ENCODE measurements at regions not wholly inside any gene's neighbourhood (a gene's known extent, or its start where the extent isn't known, plus 50 kb on each side); places are given as distances from the start of the nearest gene placed in this dataset.

GRCh38 chr10:130560116-130560515 is 423.9 kb downstream of the GLRX3 start:
- ATAC-seq (replicated peaks in 6 of 8), result no peak
- Histone ChIP-seq H3K27ac (no peak overlapping the region), H3K4me3 (no peak overlapping the region), H3K4me1 (replicated peaks in 1 of 2) (no peaks in the 10 kb centered on the region)
- 8 to 89% (median 76%) methylated on average over 2 to 10 of the region's 12 CpGs; no CpG with 5 or more reads in 1 of the 10 experiments for WGBS, 10 experiments
- in situ Hi-C loops (cut with MboI; ENCODE audit: low pct_unique_long_range_greater_than_20kb in 2 of 9, low sequenced_read_pairs in 9 of 9, unreplicated experiment in 9 of 9), result no loop called here

- in situ Hi-C loops (cut with MboI; ENCODE audit: low pct_unique_long_range_greater_than_20kb in 2 of 9, low sequenced_read_pairs in 9 of 9, unreplicated experiment in 9 of 9), result no loop called here
- Histone ChIP-seq H3K4me3 (no peak overlapping the region), H3K4me1 (replicated peaks in 1 of 2) (no peaks in the 10 kb centered on the region), H3K27ac (no peak overlapping the region)
- no peak for ATAC-seq (replicated peaks in 6 of 8)
- WGBS, 10 experiments, result 0 to 80% (median 50%) methylated on average over 1 to 6 of the region's 8 CpGs; no CpG with 5 or more reads in 5 of the 10 experiments
Observed at GRCh38 chr10:130560573-130560972, 424.4 kb downstream of the GLRX3 start.

- ATAC-seq (replicated peaks in 6 of 8), result no peak
- Histone ChIP-seq H3K4me3 (no peak overlapping the region), H3K27ac (no peak overlapping the region), H3K4me1 (replicated peaks in 1 of 2) (no peaks in the 10 kb centered on the region)
- in situ Hi-C loops (cut with MboI; ENCODE audit: low pct_unique_long_range_greater_than_20kb in 2 of 9, low sequenced_read_pairs in 9 of 9, unreplicated experiment in 9 of 9), result no loop called here
- 0 to 71% (median 20%) methylated on average over 1 of the region's 1 CpG; no CpG with 5 or more reads in 7 of the 10 experiments for WGBS, 10 experiments
Observed at GRCh38 chr10:130561681-130562080, 425.5 kb downstream of the GLRX3 start.

GRCh38 chr10:130567011-130567410 is 430.8 kb downstream of the GLRX3 start:
- H3K4me3 ChIP-seq, result no peak overlapping the region
- H3K4me1 ChIP-seq (replicated peaks in 1 of 2), result no peaks in the 10 kb centered on the region
- WGBS, 10 experiments, result 0 to 100% (median 71%) methylated on average over 1 to 8 of the region's 12 CpGs; no CpG with 5 or more reads in 2 of the 10 experiments
- in situ Hi-C loops (cut with MboI; ENCODE audit: low pct_unique_long_range_greater_than_20kb in 2 of 9, low sequenced_read_pairs in 9 of 9, unreplicated experiment in 9 of 9), result no loop called here
- H3K27ac ChIP-seq, result no peak overlapping the region
- no peak for ATAC-seq (replicated peaks in 6 of 8)

GRCh38 chr10:130567436-130567835 is 431.2 kb downstream of the GLRX3 start:
- no peak overlapping the region for H3K4me3 ChIP-seq
- no peaks in the 10 kb centered on the region for H3K4me1 ChIP-seq (replicated peaks in 1 of 2)
- in situ Hi-C loops (cut with MboI; ENCODE audit: low pct_unique_long_range_greater_than_20kb in 2 of 9, low sequenced_read_pairs in 9 of 9, unreplicated experiment in 9 of 9), result no loop called here
- no peak overlapping the region for H3K27ac ChIP-seq
- WGBS, 10 experiments, result 37 to 100% (median 84%) methylated on average over 2 to 15 of the region's 31 CpGs; no CpG with 5 or more reads in 2 of the 10 experiments
- no peak for ATAC-seq (replicated peaks in 6 of 8)

GRCh38 chr10:130568246-130568645 is 432.1 kb downstream of the GLRX3 start:
- no peak overlapping the region for H3K27ac ChIP-seq
- no peak overlapping the region for H3K4me3 ChIP-seq
- in situ Hi-C loops (cut with MboI; ENCODE audit: low pct_unique_long_range_greater_than_20kb in 2 of 9, low sequenced_read_pairs in 9 of 9, unreplicated experiment in 9 of 9), result no loop called here
- WGBS, 10 experiments, result 16 to 100% (median 64%) methylated on average over 1 to 17 of the region's 18 CpGs; no CpG with 5 or more reads in 2 of the 10 experiments
- no peak for ATAC-seq (replicated peaks in 6 of 8)
- no peaks in the 10 kb centered on the region for H3K4me1 ChIP-seq (replicated peaks in 1 of 2)

GRCh38 chr10:130570074-130570473 is 433.9 kb downstream of the GLRX3 start:
- ATAC-seq (replicated peaks in 6 of 8), result no peak
- no peak overlapping the region for H3K4me3 ChIP-seq
- in situ Hi-C loops (cut with MboI; ENCODE audit: low pct_unique_long_range_greater_than_20kb in 2 of 9, low sequenced_read_pairs in 9 of 9, unreplicated experiment in 9 of 9), result no loop called here
- no peak overlapping the region for H3K27ac ChIP-seq
- no peaks in the 10 kb centered on the region for H3K4me1 ChIP-seq (replicated peaks in 1 of 2)
- 14 to 71% (median 52%) methylated on average over 1 to 6 of the region's 7 CpGs; no CpG with 5 or more reads in 4 of the 10 experiments for WGBS, 10 experiments

- in situ Hi-C loops (cut with MboI; ENCODE audit: low pct_unique_long_range_greater_than_20kb in 2 of 9, low sequenced_read_pairs in 9 of 9, unreplicated experiment in 9 of 9), result no loop called here
- Histone ChIP-seq H3K27ac (no peak overlapping the region), H3K4me3 (no peak overlapping the region), H3K4me1 (replicated peaks in 1 of 2) (no peaks in the 10 kb centered on the region)
- 10 to 85% (median 67%) methylated on average over 1 to 9 of the region's 9 CpGs; no CpG with 5 or more reads in 2 of the 10 experiments for WGBS, 10 experiments
- no peak for ATAC-seq (replicated peaks in 6 of 8)
Observed at GRCh38 chr10:130571674-130572073, 435.5 kb downstream of the GLRX3 start.

- no peak overlapping the region for H3K27ac ChIP-seq
- no peak overlapping the region for H3K4me3 ChIP-seq
Observed at GRCh38 chr10:130573446-130573845, 437.3 kb downstream of the GLRX3 start.

GRCh38 chr10:130575756-130576285 is 439.6 kb downstream of the GLRX3 start:
- in situ Hi-C loops (cut with MboI; ENCODE audit: low pct_unique_long_range_greater_than_20kb in 2 of 9, low sequenced_read_pairs in 9 of 9, unreplicated experiment in 9 of 9), result no loop called here
- 0 to 81% (median 38%) methylated on average over 1 to 5 of the region's 7 CpGs; no CpG with 5 or more reads in 3 of the 10 experiments for WGBS, 10 experiments
- no peak for ATAC-seq (replicated peaks in 6 of 8)

More at GRCh38 chr10:130573446-130573845, 437.3 kb downstream of the GLRX3 start:
- in situ Hi-C loops (cut with MboI; ENCODE audit: low pct_unique_long_range_greater_than_20kb in 2 of 9, low sequenced_read_pairs in 9 of 9, unreplicated experiment in 9 of 9), result no loop called here
- no peak for ATAC-seq (replicated peaks in 6 of 8)
- 0 to 85% (median 35%) methylated on average over 1 to 6 of the region's 6 CpGs; no CpG with 5 or more reads in 2 of the 10 experiments for WGBS, 10 experiments
- H3K4me1 ChIP-seq (replicated peaks in 1 of 2), result no peaks in the 10 kb centered on the region

GRCh38 chr10:130576427-130576826 is 440.2 kb downstream of the GLRX3 start:
- no peak for ATAC-seq (replicated peaks in 6 of 8)
- 12 to 73% (median 37%) methylated on average over 1 to 5 of the region's 8 CpGs; no CpG with 5 or more reads in 4 of the 10 experiments for WGBS, 10 experiments
- in situ Hi-C loops (cut with MboI; ENCODE audit: low pct_unique_long_range_greater_than_20kb in 2 of 9, low sequenced_read_pairs in 9 of 9, unreplicated experiment in 9 of 9), result no loop called here
- Histone ChIP-seq H3K4me1 (replicated peaks in 1 of 2) (no peaks in the 10 kb centered on the region), H3K4me3 (no peak overlapping the region), H3K27ac (no peak overlapping the region)

More at GRCh38 chr10:130575756-130576285, 439.6 kb downstream of the GLRX3 start:
- no peak overlapping the region for H3K4me3 ChIP-seq
- H3K4me1 ChIP-seq (replicated peaks in 1 of 2), result no peaks in the 10 kb centered on the region
- no peak overlapping the region for H3K27ac ChIP-seq

GRCh38 chr10:130577039-130577438 is 440.8 kb downstream of the GLRX3 start:
- ATAC-seq (replicated peaks in 6 of 8), result no peak
- H3K4me1 ChIP-seq (replicated peaks in 1 of 2), result no peaks in the 10 kb centered on the region
- H3K4me3 ChIP-seq, result no peak overlapping the region
- in situ Hi-C loops (cut with MboI; ENCODE audit: low pct_unique_long_range_greater_than_20kb in 2 of 9, low sequenced_read_pairs in 9 of 9, unreplicated experiment in 9 of 9), result no loop called here
- H3K27ac ChIP-seq, result no peak overlapping the region
- WGBS, 10 experiments, result 0 to 100% (median 37%) methylated on average over 1 to 7 of the region's 8 CpGs; no CpG with 5 or more reads in 2 of the 10 experiments

- no peak for ATAC-seq (replicated peaks in 6 of 8)
- in situ Hi-C loops (cut with MboI; ENCODE audit: low pct_unique_long_range_greater_than_20kb in 2 of 9, low sequenced_read_pairs in 9 of 9, unreplicated experiment in 9 of 9), result no loop called here
- H3K4me1 ChIP-seq (replicated peaks in 1 of 2), result no peaks in the 10 kb centered on the region
- WGBS, 10 experiments, result 0 to 73% (median 45%) methylated on average over 1 to 10 of the region's 11 CpGs; no CpG with 5 or more reads in 1 of the 10 experiments
- no peak overlapping the region for H3K4me3 ChIP-seq
- H3K27ac ChIP-seq, result no peak overlapping the region
Observed at GRCh38 chr10:130578532-130579289, 442.5 kb downstream of the GLRX3 start.
